Iris pigment epithelial cell (primary cell): ENCODE measurements at regions not wholly inside any gene's neighbourhood (a gene's known extent, or its start where the extent isn't known, plus 50 kb on each side); places are given as distances from the start of the nearest gene placed in this dataset.

Source experiments
- DNase-seq: peaks from one replicate; pipeline ENCODE4 v3.0.0-alpha.2; 2011; ENCODE audit warnings: low read depth

GRCh38 chr11:127133061-127133460, 132.5 kb upstream of the KIRREL3 start:
- no peak for DNase-seq

- no peak for DNase-seq
Measured at GRCh38 chr11:127130321-127130720, 129.8 kb upstream of the KIRREL3 start.

- DNase-seq: no peak
Measured at GRCh38 chr11:127126986-127127385, 126.4 kb upstream of the KIRREL3 start.

- DNase-seq: no peak
Measured at GRCh38 chr11:127119356-127119755, 118.8 kb upstream of the KIRREL3 start.

- DNase-seq: no peak
Measured at GRCh38 chr11:127118811-127119210, 118.2 kb upstream of the KIRREL3 start.

GRCh38 chr11:127117231-127117739, 116.7 kb upstream of the KIRREL3 start:
- DNase-seq: no peak

- DNase-seq: no peak
Measured at GRCh38 chr11:127115844-127116243, 115.3 kb upstream of the KIRREL3 start.

- no peak for DNase-seq
Measured at GRCh38 chr11:127114035-127114434, 113.5 kb upstream of the KIRREL3 start.

GRCh38 chr11:127110542-127110941, 110.0 kb upstream of the KIRREL3 start:
- DNase-seq: no peak

- DNase-seq: no peak
Measured at GRCh38 chr11:127109796-127110480, 109.4 kb upstream of the KIRREL3 start.

GRCh38 chr11:127108838-127109237, 108.3 kb upstream of the KIRREL3 start:
- no peak for DNase-seq

GRCh38 chr11:127106938-127107337, 106.4 kb upstream of the KIRREL3 start:
- DNase-seq: no peak

- no peak for DNase-seq
Measured at GRCh38 chr11:127105593-127106541, 105.3 kb upstream of the KIRREL3 start.

- DNase-seq: no peak
Measured at GRCh38 chr11:127103586-127104388, 103.2 kb upstream of the KIRREL3 start.

- DNase-seq: no peak
Measured at GRCh38 chr11:127098684-127099083, 98.1 kb upstream of the KIRREL3 start.

GRCh38 chr11:127080735-127081134, 80.2 kb upstream of the KIRREL3 start:
- no peak for DNase-seq

GRCh38 chr11:127075758-127076157, 75.2 kb upstream of the KIRREL3 start:
- DNase-seq: no peak

- no peak for DNase-seq
Measured at GRCh38 chr11:127074151-127074761, 73.7 kb upstream of the KIRREL3 start.

- no peak for DNase-seq
Measured at GRCh38 chr11:127073621-127074020, 73.1 kb upstream of the KIRREL3 start.

GRCh38 chr11:127071606-127072005, 71.0 kb upstream of the KIRREL3 start:
- no peak for DNase-seq

- DNase-seq: no peak
Measured at GRCh38 chr11:127070808-127071207, 70.2 kb upstream of the KIRREL3 start.
